H1 (cell line): ENCODE measurements at regions not wholly inside any gene's neighbourhood (a gene's known extent, or its start where the extent isn't known, plus 50 kb on each side); places are given as distances from the start of the nearest gene placed in this dataset.

Experiments used
- CHD2 ChIP-seq: IDR thresholded peaks from 2 replicates; pipeline ENCODE4 v1.6.1; 2012; ENCODE audit warnings: low read length, improper control_type of control experiment
- CHD7 ChIP-seq: fragments of 300-600 bp; sonication (generic); IDR thresholded peaks from 2 replicates; pipeline ENCODE4 v1.7.1; 2012; ENCODE audit warnings: low read length, moderate library complexity, mild to moderate bottlenecking, inconsistent platforms; ENCODE audit not compliant: insufficient replicate concordance
- CREB1 ChIP-seq: IDR thresholded peaks from 2 replicates; pipeline ENCODE4 v1.6.1; 2012; ENCODE audit warnings: inconsistent platforms
- NANOG ChIP-seq: IDR thresholded peaks from 2 replicates; pipeline ENCODE4 v1.6.1; 2011; ENCODE audit warnings: low read length, low read depth, mild to moderate bottlenecking, inconsistent platforms; ENCODE audit not compliant: insufficient read depth, poor library complexity, severe bottlenecking
- RBBP5 ChIP-seq: IDR thresholded peaks from 2 replicates; pipeline ENCODE4 v1.7.1; 2012; ENCODE audit warnings: low read depth, mild to moderate bottlenecking, inconsistent platforms, low read length, moderate library complexity, borderline replicate concordance
- RXRA ChIP-seq: IDR thresholded peaks from 2 replicates; pipeline ENCODE4 v1.6.1; 2011; ENCODE audit warnings: low read depth, mild to moderate bottlenecking, low read length, moderate library complexity; ENCODE audit not compliant: insufficient read depth
- SIRT6 ChIP-seq: IDR thresholded peaks from one replicate; pipeline ENCODE4 v1.7.1; 2012; ENCODE audit warnings: low read length, inconsistent platforms

- no peak for TF ChIP-seq CHD7
- no peak for TF ChIP-seq CREB1
- no peak for TF ChIP-seq NANOG
- no peak for TF ChIP-seq SIRT6
- no peak for TF ChIP-seq RBBP5
- no peak for TF ChIP-seq RXRA
- TF ChIP-seq CHD2 = no peak
These were observed 731.9 kb upstream of the SALL3 start (continued) for GRCh38 chr18:78247615-78248289.
